Amniotic stem cell (primary cell): ENCODE measurements at regions not wholly inside any gene's neighbourhood (a gene's known extent, or its start where the extent isn't known, plus 50 kb on each side); places are given as distances from the start of the nearest gene placed in this dataset.
"Not testable (repeated sequence)": the region's sequence is repeated elsewhere in the genome, so short reads cannot be mapped to it uniquely, and the experiment has no call there.

Experiments used
- DNase-seq: peaks from one replicate; lab custom pipeline; 2025; lab: John Stamatoyannopoulos, UW

- no peak for DNase-seq
Observed at GRCh38 chr5:156051972-156052371, 275.0 kb upstream of the SGCD start.

- DNase-seq, result no peak
Observed at GRCh38 chr5:156052656-156053055, 274.3 kb upstream of the SGCD start.

- no peak for DNase-seq
Observed at GRCh38 chr5:156053056-156053455, 273.9 kb upstream of the SGCD start.

GRCh38 chr5:156076912-156077311 is 250.1 kb upstream of the SGCD start:
- no peak for DNase-seq

- no peak for DNase-seq
Observed at GRCh38 chr5:156087577-156088110, 239.3 kb upstream of the SGCD start.

GRCh38 chr5:156089955-156090940 is 236.7 kb upstream of the SGCD start:
- not testable (repeated sequence) for DNase-seq

- no peak for DNase-seq
Observed at GRCh38 chr5:156093024-156093423, 233.9 kb upstream of the SGCD start.

- no peak for DNase-seq
Observed at GRCh38 chr5:156094001-156094400, 233.0 kb upstream of the SGCD start.

- DNase-seq, result no peak
Observed at GRCh38 chr5:156095709-156096241, 231.2 kb upstream of the SGCD start.

- DNase-seq, result no peak
Observed at GRCh38 chr5:156096259-156096658, 230.7 kb upstream of the SGCD start.

- peak; percentile 21 for DNase-seq
Observed at GRCh38 chr5:156103155-156103885, 223.6 kb upstream of the SGCD start.

GRCh38 chr5:156109317-156110023 is 217.5 kb upstream of the SGCD start:
- DNase-seq, result peak; percentile 43

- DNase-seq, result no peak
Observed at GRCh38 chr5:156119692-156120091, 207.3 kb upstream of the SGCD start.

- no peak for DNase-seq
Observed at GRCh38 chr5:156120777-156121176, 206.2 kb upstream of the SGCD start.

GRCh38 chr5:156121234-156121633 is 205.7 kb upstream of the SGCD start:
- DNase-seq, result peak; percentile 21

- no peak for DNase-seq
Observed at GRCh38 chr5:156121882-156122281, 205.1 kb upstream of the SGCD start.

- DNase-seq, result no peak
Observed at GRCh38 chr5:156124708-156125107, 202.3 kb upstream of the SGCD start.

GRCh38 chr5:156125118-156125517 is 201.8 kb upstream of the SGCD start:
- no peak for DNase-seq

GRCh38 chr5:156126716-156127115 is 200.2 kb upstream of the SGCD start:
- DNase-seq, result no peak

GRCh38 chr5:156128026-156128425 is 198.9 kb upstream of the SGCD start:
- no peak for DNase-seq

GRCh38 chr5:156134216-156134615 is 192.7 kb upstream of the SGCD start:
- DNase-seq, result no peak

GRCh38 chr5:156135531-156135930 is 191.4 kb upstream of the SGCD start:
- DNase-seq, result no peak
